KMS-11 (cell line): ENCODE measurements at regions not wholly inside any gene's neighbourhood (a gene's known extent, or its start where the extent isn't known, plus 50 kb on each side); places are given as distances from the start of the nearest gene placed in this dataset.

Experiments
- H2AFZ ChIP-seq: fragments of 200-600 bp; sonication (generic); 2 replicates; pipeline ENCODE4 v1.6.1; 2016; ENCODE audit warnings: antibody characterized with exemption, mixed run types, low read depth
- H3K27ac ChIP-seq: fragments of 200-600 bp; sonication (generic); 2 replicates; pipeline ENCODE4 v1.6.1; 2016; ENCODE audit warnings: mild to moderate bottlenecking, mixed run types
- H3K27me3 ChIP-seq: fragments of 200-600 bp; sonication (generic); 2 replicates; pipeline ENCODE4 v1.6.1; 2017; ENCODE audit warnings: mild to moderate bottlenecking, low read depth, mixed run types, moderate library complexity; ENCODE audit not compliant: insufficient read depth
- H3K36me3 ChIP-seq: fragments of 200-600 bp; sonication (generic); 2 replicates; pipeline ENCODE4 v1.6.1; 2017; ENCODE audit warnings: mild to moderate bottlenecking, mixed run types; ENCODE audit not compliant: insufficient read depth
- H3K4me1 ChIP-seq: fragments of 200-600 bp; sonication (generic); 2 replicates; pipeline ENCODE4 v1.6.1; 2016; ENCODE audit warnings: mild to moderate bottlenecking, low read depth, mixed run types; ENCODE audit not compliant: poor library complexity, severe bottlenecking
- H3K4me2 ChIP-seq: fragments of 200-600 bp; sonication (generic); 2 replicates; pipeline ENCODE4 v1.7.0; 2016; ENCODE audit warnings: mild to moderate bottlenecking, mixed run types
- H3K4me3 ChIP-seq: fragments of 200-600 bp; sonication (generic); IDR thresholded peaks from 2 replicates; pipeline ENCODE4 v1.6.1; 2017; ENCODE audit warnings: low read depth, low read length, mixed read lengths; ENCODE audit not compliant: insufficient read depth
- H3K79me2 ChIP-seq: fragments of 200-600 bp; sonication (generic); 2 replicates; pipeline ENCODE4 v1.6.1; 2016; ENCODE audit warnings: low read depth, mixed run types; ENCODE audit not compliant: insufficient read depth
- H3K9ac ChIP-seq: fragments of 200-600 bp; sonication (generic); 2 replicates; pipeline ENCODE4 v1.6.1; 2016; ENCODE audit warnings: mild to moderate bottlenecking, mixed run types
- H4K20me1 ChIP-seq: fragments of 200-600 bp; sonication (generic); 2 replicates; pipeline ENCODE4 v1.6.1; 2016; ENCODE audit warnings: mild to moderate bottlenecking, mixed run types; ENCODE audit not compliant: insufficient read depth
- CTCF ChIP-seq: fragments of 200-600 bp; sonication (generic); conservative IDR thresholded peaks from 2 replicates; pipeline ENCODE4 v1.6.1; 2017; ENCODE audit warnings: low read depth, mild to moderate bottlenecking, antibody characterized with exemption, low read length, moderate library complexity, mixed read lengths

- no peaks in the 10 kb centered on the region for H3K27me3 ChIP-seq
- no peak overlapping the region for H2AFZ ChIP-seq
- no peak overlapping the region for H3K9ac ChIP-seq
- no peak overlapping the region for H3K4me3 ChIP-seq
- no peaks in the 10 kb centered on the region for H3K79me2 ChIP-seq
- H4K20me1 ChIP-seq, result no peaks in the 10 kb centered on the region
- TF ChIP-seq CTCF, result no peak
- H3K4me2 ChIP-seq, result no peak overlapping the region
- no peak overlapping the region for H3K27ac ChIP-seq
- H3K36me3 ChIP-seq, result no peaks in the 10 kb centered on the region
- no peaks in the 10 kb centered on the region for H3K4me1 ChIP-seq
Measured at GRCh38 chr13:47484548-47484947, 516.5 kb downstream of the SUCLA2 start.

- Histone ChIP-seq H3K4me1 (no peaks in the 10 kb centered on the region), H4K20me1 (no peaks in the 10 kb centered on the region), H3K27ac (no peak overlapping the region), H3K4me2 (no peak overlapping the region), H3K9ac (no peak overlapping the region), H3K36me3 (no peaks in the 10 kb centered on the region), H3K4me3 (no peak overlapping the region), H2AFZ (no peak overlapping the region), H3K27me3 (no peaks in the 10 kb centered on the region), H3K79me2 (no peaks in the 10 kb centered on the region)
- no peak for TF ChIP-seq CTCF
Measured at GRCh38 chr13:47481536-47481935, 519.5 kb downstream of the SUCLA2 start.

- Histone ChIP-seq H3K27ac (no peak overlapping the region), H3K4me2 (no peak overlapping the region), H3K36me3 (no peaks in the 10 kb centered on the region), H4K20me1 (no peaks in the 10 kb centered on the region), H3K4me3 (no peak overlapping the region), H3K79me2 (no peaks in the 10 kb centered on the region), H3K4me1 (no peaks in the 10 kb centered on the region), H2AFZ (no peak overlapping the region), H3K9ac (no peak overlapping the region), H3K27me3 (no peaks in the 10 kb centered on the region)
- TF ChIP-seq CTCF, result no peak
Measured at GRCh38 chr13:47480951-47481350, 520.1 kb downstream of the SUCLA2 start.

- H3K36me3 ChIP-seq, result no peaks in the 10 kb centered on the region
- no peaks in the 10 kb centered on the region for H3K79me2 ChIP-seq
- no peak overlapping the region for H3K9ac ChIP-seq
- H4K20me1 ChIP-seq, result no peaks in the 10 kb centered on the region
- TF ChIP-seq CTCF, result no peak
- H3K4me2 ChIP-seq, result no peak overlapping the region
- H3K27ac ChIP-seq, result no peak overlapping the region
- H3K27me3 ChIP-seq, result no peaks in the 10 kb centered on the region
- H3K4me1 ChIP-seq, result no peaks in the 10 kb centered on the region
- H2AFZ ChIP-seq, result no peak overlapping the region
- no peak overlapping the region for H3K4me3 ChIP-seq
Measured at GRCh38 chr13:47480121-47480520, 521.0 kb downstream of the SUCLA2 start.

GRCh38 chr13:47478985-47479384 is 522.1 kb downstream of the SUCLA2 start:
- H3K9ac ChIP-seq, result no peak overlapping the region
- no peaks in the 10 kb centered on the region for H3K79me2 ChIP-seq
- H3K27me3 ChIP-seq, result no peaks in the 10 kb centered on the region
- no peak for TF ChIP-seq CTCF
- H3K4me1 ChIP-seq, result no peaks in the 10 kb centered on the region
- H3K4me2 ChIP-seq, result no peak overlapping the region
- H3K4me3 ChIP-seq, result no peak overlapping the region
- H2AFZ ChIP-seq, result no peak overlapping the region
- no peaks in the 10 kb centered on the region for H3K36me3 ChIP-seq
- no peak overlapping the region for H3K27ac ChIP-seq
- H4K20me1 ChIP-seq, result no peaks in the 10 kb centered on the region
